ENCODE measurements at regions not wholly inside any gene's neighbourhood (a gene's known extent, or its start where the extent isn't known, plus 50 kb on each side); places are given as distances from the start of the nearest gene placed in this dataset.

DNA sequence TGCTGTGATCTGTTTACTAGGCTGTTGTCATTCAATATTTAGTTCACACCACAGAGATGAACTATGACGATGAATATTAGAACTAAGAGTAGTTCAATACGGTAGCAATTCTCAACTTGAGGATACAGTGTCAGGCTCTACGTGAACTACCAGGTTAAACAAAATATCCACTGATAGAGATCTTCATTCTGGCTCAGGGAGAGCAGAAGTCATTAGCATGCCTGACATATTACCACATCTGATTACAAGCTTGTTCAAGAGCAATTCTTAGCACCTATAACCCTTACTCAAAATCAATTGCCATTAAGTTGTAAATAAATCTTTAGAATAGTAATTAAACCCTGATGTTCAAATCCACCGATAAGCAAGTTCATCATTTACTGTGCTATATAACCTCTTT, 207.2 kb downstream of the CHRM3 start:
- no peak for DNase-seq

DNA sequence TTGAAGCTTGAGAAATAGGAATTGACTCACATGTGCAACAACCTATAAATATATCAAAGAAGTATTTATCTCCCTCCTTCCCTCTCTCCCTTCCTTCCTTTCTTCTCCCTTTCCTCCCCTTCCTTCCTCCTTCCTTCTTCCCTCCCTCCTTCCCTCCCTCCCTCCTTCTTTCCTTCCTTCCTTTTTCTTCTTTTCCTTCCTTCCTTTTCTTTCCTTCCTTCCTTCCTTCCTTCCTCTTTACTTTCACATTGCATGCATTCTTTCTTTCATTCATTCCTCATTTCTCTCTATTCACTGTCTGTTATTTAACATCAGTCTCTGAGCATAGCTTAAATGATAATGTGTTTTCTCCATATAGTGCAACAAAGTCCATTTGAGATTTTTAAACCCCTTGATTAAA, 214.2 kb downstream of the CHRM3 start:
- DNase-seq = no peak

DNA sequence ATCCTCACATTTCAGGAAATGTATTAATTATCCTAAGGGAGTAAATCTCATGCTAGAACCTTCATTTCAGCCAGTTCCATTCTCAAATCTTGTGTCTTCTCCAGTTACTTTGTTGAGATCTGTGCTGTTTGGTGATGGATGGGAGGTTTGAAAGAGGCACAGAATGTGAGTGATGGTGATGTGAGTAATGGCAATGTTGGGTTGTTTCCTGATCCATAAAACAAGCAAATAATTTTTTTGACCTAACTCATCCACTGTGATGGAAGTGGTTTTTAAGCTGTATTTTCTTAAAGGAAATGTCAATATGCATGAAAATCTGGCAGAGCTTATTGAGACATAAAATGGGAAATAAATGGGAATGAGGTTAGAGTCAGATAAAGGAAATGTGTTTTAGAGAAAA, 214.7 kb downstream of the CHRM3 start:
- no peak for DNase-seq

DNA sequence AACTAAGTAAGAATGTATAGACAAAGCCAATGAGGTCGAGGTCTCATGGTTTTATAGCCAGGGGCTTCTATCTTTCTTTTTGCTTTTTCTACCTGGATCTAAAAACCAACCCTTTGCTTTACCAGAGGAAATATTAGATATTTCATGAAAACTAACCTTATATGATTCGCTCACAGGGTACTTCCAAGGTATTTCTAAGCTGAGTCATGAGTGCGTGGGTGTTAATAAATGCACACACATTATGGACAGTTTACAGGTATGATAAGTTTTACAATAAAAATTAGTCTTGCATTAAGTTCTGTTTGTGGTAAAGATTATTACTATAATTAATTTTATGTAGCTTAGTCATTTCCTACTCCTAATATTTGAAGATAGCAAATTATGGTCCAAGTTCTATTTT, 217.2 kb downstream of the CHRM3 start:
- no peak for DNase-seq

DNA sequence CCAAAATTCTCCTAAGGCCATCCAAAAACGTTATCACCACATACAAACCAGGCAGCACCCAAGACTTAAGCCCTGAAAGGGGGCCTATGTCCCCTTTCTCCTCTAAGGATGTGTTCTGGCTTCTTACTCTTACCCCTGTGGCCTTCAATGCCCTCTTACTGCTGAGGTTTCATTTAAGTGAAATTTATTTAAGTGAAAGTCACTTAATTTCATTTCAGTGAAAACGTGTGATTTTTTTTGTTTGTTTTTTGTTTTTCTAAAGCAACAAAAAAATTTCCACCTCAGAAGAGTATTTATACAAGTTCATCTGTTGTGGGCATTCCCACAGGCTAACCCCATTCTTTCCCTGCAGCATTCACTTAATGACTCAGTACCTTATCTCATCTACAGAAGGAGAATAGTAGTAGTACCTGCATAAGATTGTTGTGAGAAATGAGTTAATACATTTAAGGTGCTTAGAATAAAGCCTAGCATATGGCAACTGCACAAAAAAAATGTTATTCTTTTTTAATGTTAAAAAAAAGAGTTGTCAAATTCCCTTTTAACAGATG, 220.6 kb downstream of the CHRM3 start:
- no peak for DNase-seq

DNA sequence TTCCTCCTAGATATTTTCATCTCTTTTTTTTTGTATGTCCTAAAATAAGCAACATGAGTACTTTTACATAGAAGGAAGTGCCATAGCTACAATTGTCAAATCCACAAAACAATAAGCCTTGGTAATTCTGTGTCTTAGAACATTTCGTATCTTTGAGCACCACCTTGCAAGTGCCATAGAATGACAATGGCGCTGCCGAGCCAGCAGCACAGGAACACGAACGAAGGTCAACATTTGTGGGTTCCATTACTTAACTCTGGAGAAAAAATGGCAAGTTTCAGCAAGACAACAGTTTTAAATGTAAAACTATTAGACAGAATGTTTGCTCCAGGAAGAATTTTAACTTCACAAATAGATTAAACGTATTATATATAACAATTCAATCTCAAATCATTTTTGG, 222.1 kb downstream of the CHRM3 start:
- no peak for DNase-seq

DNA sequence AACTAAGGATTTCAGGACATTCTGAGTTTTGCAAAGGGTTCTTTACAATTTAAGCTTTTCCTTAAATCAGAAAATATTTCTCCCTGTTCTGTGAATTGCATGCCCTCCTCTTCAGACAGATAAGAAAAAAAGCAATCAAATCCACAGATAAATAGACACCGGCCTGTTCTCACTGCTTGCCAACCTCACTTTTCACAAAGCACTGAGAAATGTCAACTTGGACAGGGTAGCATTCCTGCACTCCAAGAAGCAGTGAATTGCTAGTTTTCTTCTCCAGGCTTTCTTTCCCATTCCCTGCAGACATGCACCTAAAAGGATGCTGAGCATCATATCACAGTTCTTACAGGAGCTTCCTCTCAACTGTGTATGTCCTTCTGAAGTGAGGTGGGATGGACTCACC, 226.0 kb downstream of the CHRM3 start:
- no peak for DNase-seq

DNA sequence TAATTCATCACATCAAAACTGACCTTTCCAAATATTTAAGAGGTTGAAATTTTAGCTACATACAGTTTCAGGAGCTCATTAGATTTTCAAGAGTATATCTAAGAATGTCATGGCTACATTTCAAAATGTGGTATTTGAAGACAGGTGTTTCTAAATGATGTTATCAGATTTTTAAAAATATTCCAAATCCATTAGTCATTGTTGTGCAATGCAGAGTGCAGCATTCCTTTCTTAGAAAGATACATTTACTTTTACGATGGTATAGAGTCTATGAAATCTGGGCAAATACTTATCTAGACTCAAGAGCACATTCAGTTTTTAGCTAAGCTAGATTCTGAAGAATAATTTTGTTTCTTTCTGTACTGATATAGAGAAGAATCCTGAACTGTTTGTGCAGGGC, 230.3 kb downstream of the CHRM3 start:
- no peak for DNase-seq

DNA sequence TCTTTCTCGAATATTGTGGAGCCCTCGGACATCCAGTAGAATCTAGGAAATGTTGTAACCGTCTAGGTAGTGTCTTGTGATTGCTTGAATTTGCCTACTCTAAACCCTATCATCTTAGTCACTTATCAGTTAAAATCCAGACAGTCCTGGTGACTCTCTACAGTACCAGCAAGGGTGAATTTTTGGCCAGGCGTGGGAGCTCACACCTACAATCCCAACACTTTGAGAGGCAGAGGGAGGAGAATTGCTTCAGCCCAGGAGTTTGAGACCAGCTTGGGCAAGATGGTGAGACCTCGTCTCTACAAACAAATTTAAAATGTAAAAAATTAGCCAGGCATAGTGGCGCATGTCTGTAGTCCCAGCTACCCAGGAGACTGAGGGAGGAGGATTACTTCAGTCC, 230.9 kb downstream of the CHRM3 start:
- no peak for DNase-seq

DNA sequence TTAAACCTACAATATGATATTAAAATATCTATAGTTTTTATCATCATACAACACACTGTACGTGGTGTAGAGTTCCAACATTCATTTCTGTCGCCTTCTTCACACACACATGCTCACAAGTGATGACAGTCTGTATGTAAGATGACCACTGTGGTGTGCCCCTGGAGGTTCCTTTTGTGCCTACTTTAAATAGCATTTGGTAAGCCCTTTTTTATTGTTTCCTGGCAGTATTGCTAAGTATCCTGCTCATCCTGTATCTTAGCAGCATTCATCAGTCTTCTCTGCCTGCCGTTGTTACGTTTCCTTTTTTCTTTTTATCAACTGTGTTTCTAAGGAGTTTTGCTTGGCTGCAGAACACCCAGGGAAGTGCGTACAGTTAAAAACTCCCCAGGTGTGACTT, 231.4 kb downstream of the CHRM3 start:
- DNase-seq = no peak

DNA sequence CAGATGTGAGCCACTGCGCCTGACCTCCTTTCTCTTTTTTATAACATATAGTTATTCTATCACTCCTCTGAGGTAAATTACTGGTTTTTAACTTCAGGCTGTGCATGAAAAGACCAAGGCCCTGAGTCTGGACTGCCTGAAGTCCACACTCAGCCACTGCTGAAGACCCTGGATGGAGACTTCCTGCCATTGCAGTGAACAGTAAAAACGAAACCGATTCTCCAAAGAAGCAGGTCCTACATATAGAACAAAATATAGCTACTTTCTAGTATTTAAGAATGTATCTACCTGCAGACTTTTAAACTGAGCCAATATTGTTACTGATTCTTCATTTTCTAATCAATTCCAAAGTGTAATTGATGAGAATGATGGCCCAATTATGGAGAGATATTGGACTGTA, 232.8 kb downstream of the CHRM3 start:
- no peak for DNase-seq

DNA sequence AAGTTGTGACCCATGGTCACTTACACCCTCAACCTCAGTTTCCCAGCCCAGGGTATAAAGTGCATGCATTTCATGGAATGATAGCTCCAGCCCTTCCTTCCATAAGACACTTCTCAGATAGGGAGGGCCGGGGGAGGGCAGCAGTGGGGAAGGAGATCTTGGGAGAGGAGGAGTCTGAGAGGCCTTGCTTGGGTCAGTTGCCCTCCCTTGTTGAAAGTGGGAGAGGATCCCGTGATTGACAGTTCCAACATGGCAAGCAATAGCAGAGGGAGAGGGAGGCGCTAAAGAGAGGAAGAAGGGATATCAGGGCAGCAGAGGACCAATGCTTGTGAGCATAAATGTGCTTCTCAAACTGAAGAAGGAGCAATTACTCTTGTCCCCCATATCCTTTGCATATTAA, 244.4 kb downstream of the CHRM3 start:
- DNase-seq = no peak

DNA sequence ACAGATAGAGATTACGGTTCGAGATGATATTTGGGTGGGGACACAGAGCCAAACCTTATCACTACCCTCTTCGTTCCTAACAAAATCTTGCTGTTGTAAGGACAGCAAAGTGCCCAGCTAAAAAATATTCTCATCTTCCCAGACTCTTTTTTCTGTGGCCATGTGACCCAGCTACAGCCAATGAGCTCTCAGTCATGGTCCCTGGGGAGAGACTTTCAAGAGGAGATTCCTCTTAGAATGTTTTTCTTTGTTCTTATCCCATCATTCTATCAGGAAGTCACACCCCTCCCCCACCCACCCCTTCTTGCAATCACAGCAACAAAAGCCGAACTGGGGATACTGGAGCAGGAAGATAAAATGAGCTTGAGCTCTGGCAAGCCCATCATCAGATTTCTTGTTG, 247.1 kb downstream of the CHRM3 start:
- no peak for DNase-seq

DNA sequence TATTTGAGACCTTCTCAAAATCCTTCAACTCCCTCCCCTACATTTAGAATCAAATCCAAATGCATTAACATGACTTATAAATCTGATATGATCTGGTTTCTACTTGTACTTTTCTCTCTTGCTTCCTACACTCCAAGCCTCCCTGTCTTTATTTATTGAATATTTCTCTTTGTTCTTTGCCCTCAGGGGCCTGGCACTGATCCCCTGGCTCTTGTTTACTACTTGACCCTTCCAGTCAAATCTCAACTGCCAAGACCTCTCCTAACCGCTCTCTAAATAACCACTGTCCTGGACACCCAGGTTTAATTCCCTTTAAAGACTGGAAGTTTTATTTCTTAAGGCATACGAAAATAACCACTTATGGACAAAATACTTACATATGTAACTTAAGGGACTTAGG, 248.9 kb downstream of the CHRM3 start:
- DNase-seq = no peak

DNA sequence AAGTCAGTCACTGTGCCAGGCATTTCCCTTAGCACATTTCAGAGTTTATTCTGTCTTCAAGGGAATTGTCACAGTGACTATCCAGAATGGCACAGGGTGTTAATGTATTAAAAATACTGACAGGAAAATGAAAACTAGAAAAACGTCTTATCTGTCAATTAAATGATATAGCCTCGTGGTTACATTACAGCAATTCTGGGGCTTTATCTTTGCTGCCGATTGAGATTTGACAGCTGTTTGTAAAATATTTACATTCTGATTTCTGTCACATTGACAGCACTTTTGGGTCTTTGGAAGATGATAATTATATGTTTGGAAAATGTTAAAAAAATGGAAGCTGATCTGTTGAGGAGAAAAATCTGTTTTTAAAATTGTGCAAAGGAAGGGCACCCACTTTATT, 250.0 kb downstream of the CHRM3 start:
- no peak for DNase-seq

DNA sequence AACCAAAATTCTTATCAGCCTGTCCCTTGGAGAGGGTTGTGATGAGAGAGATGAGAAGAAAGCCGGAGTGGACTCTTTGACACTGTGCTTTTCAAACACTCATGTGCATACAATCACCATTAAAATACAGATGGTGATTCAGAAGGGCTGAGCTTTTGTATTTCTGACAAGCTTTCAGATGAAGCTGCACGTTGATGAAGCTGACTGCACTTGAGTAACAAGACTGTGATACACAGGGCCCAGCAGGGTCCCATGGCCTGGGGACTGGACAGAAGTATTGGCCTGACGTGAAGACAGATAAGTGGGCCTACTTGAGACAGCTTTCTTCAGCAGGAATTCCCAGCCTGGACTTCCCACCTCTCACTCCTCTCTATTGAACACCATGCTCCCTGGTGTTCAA, 258.2 kb downstream of the CHRM3 start:
- no peak for DNase-seq

DNA sequence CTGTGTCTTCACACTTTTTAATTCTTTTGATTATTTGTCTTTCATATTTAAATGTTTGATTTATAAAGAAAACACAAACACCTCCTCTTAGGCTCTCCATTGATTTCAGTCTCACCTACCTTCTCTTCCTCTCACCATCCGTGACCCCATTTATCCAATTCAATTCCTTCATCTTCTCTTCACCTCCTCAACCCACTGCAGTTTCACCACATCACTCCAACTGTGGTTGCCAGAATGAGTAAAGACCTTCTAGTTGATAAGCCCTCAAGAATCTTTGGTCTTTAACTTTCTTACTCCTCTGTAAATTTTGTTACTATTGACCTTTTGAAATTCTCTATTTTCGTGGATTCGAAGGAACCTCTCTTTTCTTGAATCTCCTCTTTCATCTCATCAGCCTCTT, 260.7 kb downstream of the CHRM3 start:
- no peak for DNase-seq

DNA sequence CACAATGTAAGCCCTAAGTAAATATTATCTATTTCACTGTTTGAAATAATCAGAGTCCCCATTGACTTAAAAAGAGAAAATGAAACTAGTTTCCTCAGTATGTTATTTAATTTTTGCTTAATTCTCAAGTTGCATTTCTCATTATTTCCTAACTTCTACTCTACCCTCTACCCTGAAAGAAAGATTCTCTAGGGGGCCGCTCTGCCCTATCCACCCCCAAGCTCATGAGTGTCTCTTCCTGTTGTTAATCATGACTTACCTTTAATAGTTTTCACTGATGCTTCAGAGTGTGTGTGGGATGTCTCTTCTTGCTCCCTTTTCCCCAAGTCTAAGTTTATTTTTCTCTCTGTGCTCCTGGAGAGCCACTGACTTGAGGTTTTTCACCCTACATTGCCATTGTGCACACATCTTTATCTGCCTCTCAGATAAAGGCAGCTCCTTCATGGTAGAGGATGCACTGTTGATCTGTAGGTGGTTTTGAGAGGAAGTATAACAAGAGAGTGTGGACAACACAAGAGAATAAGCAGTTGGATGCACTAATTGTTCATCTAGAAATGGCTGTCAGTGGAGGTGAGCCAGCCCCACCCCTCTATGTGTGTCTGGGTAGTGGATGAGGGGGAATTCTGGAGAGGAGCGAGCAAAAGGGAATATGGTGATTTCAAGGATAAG, 261.7 kb downstream of the CHRM3 start:
- no peak for DNase-seq

DNA sequence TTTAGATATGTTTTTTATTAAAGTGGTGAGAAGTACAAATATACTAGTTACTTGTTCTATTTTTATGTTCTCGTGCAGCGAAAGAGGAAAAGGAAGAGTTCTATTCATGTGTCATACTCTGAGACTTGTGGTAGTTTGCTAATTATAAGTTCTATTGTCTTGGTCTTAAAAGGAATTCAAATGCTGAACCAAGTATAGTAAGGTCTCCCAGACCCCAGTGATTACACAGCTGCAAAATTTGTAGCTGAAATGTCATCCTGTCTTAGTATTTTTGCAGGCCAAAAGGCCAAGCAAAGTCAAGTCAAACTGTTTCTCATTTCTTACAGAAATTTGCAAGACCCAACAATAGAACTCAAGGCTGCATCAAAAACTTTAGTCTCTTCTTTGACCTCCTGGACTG, 268.7 kb downstream of the CHRM3 start:
- DNase-seq = no peak

DNA sequence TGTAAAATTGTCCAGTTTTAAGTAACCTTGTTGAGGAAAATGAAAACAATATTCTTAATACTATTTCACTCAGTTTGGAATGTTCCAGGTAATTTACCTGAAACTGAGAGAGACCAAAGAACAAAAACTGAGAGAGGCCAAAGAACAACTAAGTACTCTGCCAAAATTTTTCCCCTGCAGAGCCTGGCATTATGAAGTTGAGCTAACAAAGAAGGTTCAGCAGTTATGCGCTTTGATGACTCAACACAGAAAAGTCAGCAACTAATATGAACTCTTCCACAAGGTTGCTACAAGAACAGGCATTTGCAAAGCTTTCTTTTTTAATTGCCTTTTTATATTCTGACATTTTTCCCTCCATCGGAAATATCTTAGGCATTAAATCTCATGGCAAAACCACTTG, 270.9 kb downstream of the CHRM3 start:
- DNase-seq = no peak

DNA sequence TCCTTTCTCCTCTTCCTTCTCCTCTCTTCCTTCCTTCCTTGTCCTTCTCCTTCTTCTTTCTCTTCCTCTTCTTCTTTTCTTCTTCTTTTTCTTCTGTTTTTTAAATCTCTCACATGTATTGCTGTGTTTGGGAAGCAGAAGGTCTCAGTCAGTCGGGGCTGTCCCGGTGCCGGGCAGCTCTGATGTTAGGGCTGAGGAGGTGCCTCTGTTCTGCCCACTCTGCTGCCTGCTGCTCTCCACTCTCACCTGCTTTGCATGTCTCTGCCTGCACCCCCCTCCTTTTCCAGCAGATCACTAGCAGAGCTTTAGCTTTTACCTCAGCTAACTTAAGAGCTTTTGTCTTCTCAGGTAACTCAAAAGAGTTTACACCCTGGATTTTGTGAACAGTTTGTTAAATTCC, 276.6 kb downstream of the CHRM3 start:
- no peak for DNase-seq

DNA sequence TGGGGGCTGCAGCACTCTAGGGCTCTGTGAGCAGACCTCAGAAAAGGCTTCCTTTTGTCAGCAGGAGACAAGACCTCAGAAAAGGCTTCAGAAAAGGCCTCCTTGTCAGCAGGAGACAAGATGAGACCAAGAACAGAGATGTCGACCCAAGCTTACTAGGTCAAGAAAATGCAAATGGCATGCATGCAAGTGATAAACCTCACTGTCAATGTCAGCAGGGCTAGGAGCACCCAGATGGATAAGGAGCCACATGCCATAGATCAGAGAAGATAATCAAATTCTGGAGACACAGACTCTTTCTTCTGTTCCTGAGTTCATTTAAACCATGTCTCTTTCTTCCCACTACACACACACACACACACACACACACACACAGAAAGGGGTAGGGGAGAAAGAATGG, 285.9 kb downstream of the CHRM3 start:
- no peak for DNase-seq

DNA sequence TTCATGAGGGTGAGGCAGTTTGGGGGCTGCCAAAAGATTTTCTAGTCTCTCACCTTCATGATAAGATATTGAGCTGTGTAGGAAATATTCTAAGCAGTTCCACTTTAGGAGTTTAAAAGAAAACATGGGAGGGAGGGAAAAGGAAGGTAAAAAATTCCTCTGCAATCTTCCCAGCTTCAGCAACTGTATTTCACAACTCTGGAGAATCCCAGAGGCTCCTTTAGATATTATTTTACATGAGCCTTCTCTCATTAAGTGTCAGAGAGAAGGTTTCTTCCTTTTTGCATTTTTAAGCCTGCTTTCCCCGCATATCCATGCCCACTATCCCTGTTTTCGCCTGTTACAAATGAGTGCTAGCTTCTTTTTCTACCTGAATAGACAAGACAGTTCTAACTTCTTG, 289.4 kb downstream of the CHRM3 start:
- no peak for DNase-seq

Measured in hypothalamus (tissue), 51 donors.